Calu3 (cell line): ENCODE measurements at regions not wholly inside any gene's neighbourhood (a gene's known extent, or its start where the extent isn't known, plus 50 kb on each side); places are given as distances from the start of the nearest gene placed in this dataset.

Experiments
- BruUV-seq: library from RNA; stranded (reverse); fragments of 400-500 nt; replicated peaks from 2 replicates; lab custom pipeline; 2021; lab: Mats Ljungman, UMichigan
- CTCF ChIA-PET: fragments of 300-600 bp; sonication (Branson Sonifier 250); formaldehyde crosslinking; loops from one replicate; lab custom pipeline; 2022; ENCODE audit warnings: antibody characterized with exemption; lab: Charles Lee
- DNase-seq: peaks from one replicate; pipeline ENCODE4 v3.0.0; 2022
- H3K27ac Mint-ChIP-seq: one replicate; pipeline ENCODE4 v1.8.0; 2022; ENCODE audit warnings: mixed read lengths; ENCODE audit not compliant: unreplicated experiment
- H3K27me3 Mint-ChIP-seq: one replicate; pipeline ENCODE4 v1.8.0; 2022; ENCODE audit warnings: mixed read lengths; ENCODE audit not compliant: unreplicated experiment
- H3K36me3 Mint-ChIP-seq: one replicate; pipeline ENCODE4 v1.8.0; 2022; ENCODE audit warnings: mild to moderate bottlenecking, moderate library complexity, mixed read lengths; ENCODE audit not compliant: insufficient read depth, unreplicated experiment
- H3K4me1 Mint-ChIP-seq: one replicate; pipeline ENCODE4 v1.8.0; 2022; ENCODE audit warnings: mild to moderate bottlenecking, low read depth, mixed read lengths; ENCODE audit not compliant: unreplicated experiment
- H3K4me3 Mint-ChIP-seq: one replicate; pipeline ENCODE4 v1.8.0; 2022; ENCODE audit warnings: mild to moderate bottlenecking, low read depth, moderate library complexity, mixed read lengths; ENCODE audit not compliant: unreplicated experiment
- H3K9me3 Mint-ChIP-seq: one replicate; pipeline ENCODE4 v1.8.0; 2022; ENCODE audit warnings: low read depth, mixed read lengths; ENCODE audit not compliant: unreplicated experiment
- CTCF ChIP-seq: fragments of 200-600 bp; IDR thresholded peaks from one replicate; pipeline ENCODE4 v1.8.0; 2022; ENCODE audit warnings: antibody characterized with exemption; ENCODE audit not compliant: unreplicated experiment
- intact Hi-C: fragments of 100-400 bp; cut with micrococcal nuclease; formaldehyde crosslinking; loops from one replicate; pipeline ENCODE4 v1.10.0; 2022; ENCODE audit not compliant: unreplicated experiment

- intact Hi-C loops: no loop called here
- H3K36me3 Mint-ChIP-seq: no peaks in the 10 kb centered on the region
Observed at GRCh38 chr2:122884889-122885288, 1129.4 kb downstream of the TSN start.

GRCh38 chr2:122885436-122885835 is 1130.0 kb downstream of the TSN start:
- Mint-ChIP-seq H3K4me1 (no peaks in the 10 kb centered on the region), H3K27me3 (no peaks in the 10 kb centered on the region), H3K36me3 (no peaks in the 10 kb centered on the region), H3K4me3 (no peak overlapping the region), H3K27ac (no peak overlapping the region), H3K9me3 (no peaks in the 10 kb centered on the region)
- DNase-seq: no peak
- no peak for TF ChIP-seq CTCF
- intact Hi-C loops: no loop called here
- CTCF ChIA-PET: no interaction called here
- BruUV-seq: no TSS peak

More at GRCh38 chr2:122884889-122885288, 1129.4 kb downstream of the TSN start:
- no peak for TF ChIP-seq CTCF
- H3K4me3 Mint-ChIP-seq: no peak overlapping the region
- no peak for DNase-seq
- H3K27me3 Mint-ChIP-seq: no peaks in the 10 kb centered on the region
- H3K4me1 Mint-ChIP-seq: no peaks in the 10 kb centered on the region
- BruUV-seq: no TSS peak
- CTCF ChIA-PET: interaction anchor here (0.5 kb wide), 1 partner anchor 596 kb away, joined by 4 read pairs; no protein-coding TSS in a partner anchor
- H3K27ac Mint-ChIP-seq: no peak overlapping the region
- H3K9me3 Mint-ChIP-seq: no peaks in the 10 kb centered on the region

GRCh38 chr2:122886479-122887145 is 1131.2 kb downstream of the TSN start:
- no peak overlapping the region for H3K27ac Mint-ChIP-seq
- intact Hi-C loops: no loop called here
- BruUV-seq: no TSS peak
- no peaks in the 10 kb centered on the region for H3K9me3 Mint-ChIP-seq
- no peaks in the 10 kb centered on the region for H3K4me1 Mint-ChIP-seq
- no peaks in the 10 kb centered on the region for H3K36me3 Mint-ChIP-seq
- no peak for TF ChIP-seq CTCF
- no peak for DNase-seq
- H3K4me3 Mint-ChIP-seq: no peak overlapping the region
- CTCF ChIA-PET: no interaction called here
- H3K27me3 Mint-ChIP-seq: no peaks in the 10 kb centered on the region

- H3K4me1 Mint-ChIP-seq: no peaks in the 10 kb centered on the region
- no peaks in the 10 kb centered on the region for H3K27me3 Mint-ChIP-seq
- H3K36me3 Mint-ChIP-seq: no peaks in the 10 kb centered on the region
- CTCF ChIA-PET: no interaction called here
- peaks cover 28% of the 10 kb centered on the region for H3K9me3 Mint-ChIP-seq
- BruUV-seq: no TSS peak
- no peak for DNase-seq
- TF ChIP-seq CTCF: no peak
- H3K27ac Mint-ChIP-seq: no peak overlapping the region
- intact Hi-C loops: no loop called here
- H3K4me3 Mint-ChIP-seq: no peak overlapping the region
Observed at GRCh38 chr2:122899614-122900013, 1125.5 kb upstream of the CNTNAP5 start.
